ENCODE measurements at regions not wholly inside any gene's neighbourhood (a gene's known extent, or its start where the extent isn't known, plus 50 kb on each side); places are given as distances from the start of the nearest gene placed in this dataset.
"Not testable (repeated sequence)": the region's sequence is repeated elsewhere in the genome, so short reads cannot be mapped to it uniquely, and the experiment has no call there.

- DNase-seq (ENCODE audit: low spot score); H3K27me3 Mint-ChIP-seq; H3K27ac Mint-ChIP-seq; H3K4me3 Mint-ChIP-seq; H3K4me1 Mint-ChIP-seq (ENCODE audit: low read depth in 2 of 2); H3K36me3 Mint-ChIP-seq; ATAC-seq: not testable (repeated sequence)
- peaks cover 26% of the 10 kb centered on the region for H3K9me3 Mint-ChIP-seq
Observed at GRCh38 chr9:115844433-115844832, 309.2 kb upstream of the PAPPA start.

GRCh38 chr9:115845648-115846312, 307.8 kb upstream of the PAPPA start:
- H3K27ac Mint-ChIP-seq: no peak overlapping the region
- H3K9me3 Mint-ChIP-seq: peaks cover 18% of the 10 kb centered on the region
- ATAC-seq (no peak), DNase-seq (ENCODE audit: low spot score) (no peak)
- no peaks in the 10 kb centered on the region for H3K27me3 Mint-ChIP-seq
- no peaks in the 10 kb centered on the region for H3K36me3 Mint-ChIP-seq
- no peak overlapping the region for H3K4me3 Mint-ChIP-seq
- no peaks in the 10 kb centered on the region for H3K4me1 Mint-ChIP-seq (ENCODE audit: low read depth in 2 of 2)

GRCh38 chr9:115847216-115847615, 306.4 kb upstream of the PAPPA start:
- ATAC-seq (no peak), DNase-seq (ENCODE audit: low spot score) (no peak)
- H3K27me3 Mint-ChIP-seq: no peaks in the 10 kb centered on the region
- H3K4me1 Mint-ChIP-seq (ENCODE audit: low read depth in 2 of 2): no peaks in the 10 kb centered on the region
- H3K36me3 Mint-ChIP-seq: no peaks in the 10 kb centered on the region
- H3K27ac Mint-ChIP-seq: no peak overlapping the region
- peaks cover 11% of the 10 kb centered on the region for H3K9me3 Mint-ChIP-seq
- H3K4me3 Mint-ChIP-seq: no peak overlapping the region

GRCh38 chr9:115849679-115850412, 303.7 kb upstream of the PAPPA start:
- DNase-seq (ENCODE audit: low spot score) (no peak), ATAC-seq (no peak)
- Mint-ChIP-seq H3K4me3 (no peak overlapping the region), H3K4me1 (ENCODE audit: low read depth in 2 of 2) (no peaks in the 10 kb centered on the region), H3K27me3 (no peaks in the 10 kb centered on the region), H3K36me3 (no peaks in the 10 kb centered on the region), H3K27ac (no peak overlapping the region), H3K9me3 (peaks cover 10% of the 10 kb centered on the region)

DNA sequence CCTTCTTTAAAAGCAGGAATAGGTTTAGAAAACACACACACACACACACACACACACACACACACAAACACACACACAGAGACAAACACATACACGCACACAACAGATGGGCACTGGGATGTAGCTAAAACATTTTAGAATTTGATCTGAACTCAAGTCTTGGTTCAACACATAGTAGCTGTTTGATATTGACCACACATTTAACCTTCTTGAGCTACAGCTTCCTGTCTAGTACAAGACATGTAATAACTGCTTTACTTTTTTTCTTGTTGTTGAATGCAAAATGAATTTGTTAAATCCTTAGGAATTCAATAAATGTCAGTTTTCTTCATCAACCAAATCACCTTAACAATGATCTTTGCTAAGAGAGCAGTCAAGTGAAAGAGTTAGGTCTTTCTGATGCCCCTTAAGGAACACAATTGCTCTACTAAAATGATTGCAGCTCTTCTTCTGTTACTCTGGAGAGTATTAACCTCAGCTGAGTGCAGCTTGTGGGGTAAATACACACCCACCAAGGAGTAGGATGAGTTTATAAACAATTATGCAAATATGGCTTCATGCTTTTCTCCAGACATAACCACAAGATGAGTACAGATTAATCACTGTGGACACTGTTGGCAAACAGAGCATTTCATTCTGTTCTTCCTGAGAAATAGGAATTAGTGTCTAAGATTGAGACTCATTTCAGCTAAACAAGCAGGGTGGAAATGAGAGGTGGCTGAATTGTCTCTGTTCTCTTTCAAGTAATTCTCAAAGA, 302.9 kb upstream of the PAPPA start:
- Mint-ChIP-seq H3K27ac (no peak overlapping the region), H3K9me3 (peaks cover 10% of the 10 kb centered on the region), H3K36me3 (no peaks in the 10 kb centered on the region), H3K27me3 (no peaks in the 10 kb centered on the region), H3K4me1 (ENCODE audit: low read depth in 2 of 2) (no peaks in the 10 kb centered on the region), H3K4me3 (no peak overlapping the region)
- no peak for DNase-seq (ENCODE audit: low spot score)
- ATAC-seq: no peak

GRCh38 chr9:115855458-115856133, 298.0 kb upstream of the PAPPA start:
- Mint-ChIP-seq H3K4me1 (ENCODE audit: low read depth in 2 of 2) (no peaks in the 10 kb centered on the region), H3K27me3 (no peaks in the 10 kb centered on the region), H3K4me3 (no peak overlapping the region), H3K9me3 (peaks cover 14% of the 10 kb centered on the region), H3K27ac (no peak overlapping the region), H3K36me3 (no peaks in the 10 kb centered on the region)
- DNase-seq (ENCODE audit: low spot score) (no peak), ATAC-seq (no peak)

DNA sequence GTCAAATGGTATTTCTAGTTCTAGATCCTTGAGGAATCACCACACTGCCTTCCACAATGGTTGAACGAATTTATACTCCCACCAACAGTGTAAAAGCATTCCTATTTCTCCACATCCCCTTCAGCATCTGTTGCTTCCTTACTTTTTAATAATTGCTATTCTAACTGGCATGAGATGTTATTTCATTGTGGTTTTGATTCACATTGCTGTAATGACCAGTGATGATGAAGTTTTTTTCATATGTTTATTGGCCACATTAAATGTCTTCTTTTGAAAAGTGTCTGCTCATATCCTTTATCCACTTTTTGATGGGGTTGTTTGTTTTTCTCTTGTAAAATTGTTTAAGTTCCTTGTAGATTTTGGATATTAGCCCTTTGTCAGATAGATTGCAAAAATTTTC, 295.2 kb upstream of the PAPPA start:
- not testable (repeated sequence) for H3K27ac Mint-ChIP-seq; H3K4me1 Mint-ChIP-seq (ENCODE audit: low read depth in 2 of 2); DNase-seq (ENCODE audit: low spot score); H3K27me3 Mint-ChIP-seq; ATAC-seq; H3K4me3 Mint-ChIP-seq; H3K36me3 Mint-ChIP-seq
- peaks cover 17% of the 10 kb centered on the region for H3K9me3 Mint-ChIP-seq

GRCh38 chr9:115862021-115862420, 291.6 kb upstream of the PAPPA start:
- no peak overlapping the region for H3K27ac Mint-ChIP-seq
- no peak overlapping the region for H3K4me3 Mint-ChIP-seq
- DNase-seq (ENCODE audit: low spot score): no peak
- H3K4me1 Mint-ChIP-seq (ENCODE audit: low read depth in 2 of 2): no peaks in the 10 kb centered on the region
- peaks cover 11% of the 10 kb centered on the region for H3K9me3 Mint-ChIP-seq
- H3K27me3 Mint-ChIP-seq: no peaks in the 10 kb centered on the region
- no peak for ATAC-seq
- no peaks in the 10 kb centered on the region for H3K36me3 Mint-ChIP-seq

DNA sequence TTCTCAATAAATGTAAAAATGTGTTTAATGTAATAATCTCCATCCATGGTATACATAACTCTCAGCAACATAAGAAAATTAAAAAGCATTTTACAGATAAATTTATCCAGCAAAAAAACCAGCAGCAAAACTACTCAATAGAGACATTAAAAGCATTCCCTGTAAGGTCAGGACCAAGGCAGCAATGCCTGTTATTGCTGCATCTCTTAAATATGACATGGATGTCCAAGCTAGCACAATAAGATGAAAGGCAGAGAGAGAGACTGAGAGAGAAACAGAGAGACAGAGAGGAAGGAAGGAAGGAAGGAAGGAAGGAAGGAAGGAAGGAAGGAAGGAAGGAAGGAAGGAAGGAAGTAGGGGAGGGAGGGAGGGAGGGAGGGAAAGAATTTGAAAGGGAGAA, 289.0 kb upstream of the PAPPA start:
- no peaks in the 10 kb centered on the region for H3K4me1 Mint-ChIP-seq (ENCODE audit: low read depth in 2 of 2)
- H3K9me3 Mint-ChIP-seq: peaks cover 11% of the 10 kb centered on the region
- H3K36me3 Mint-ChIP-seq: no peaks in the 10 kb centered on the region
- no peak overlapping the region for H3K27ac Mint-ChIP-seq
- no peak for ATAC-seq
- no peak for DNase-seq (ENCODE audit: low spot score)
- no peak overlapping the region for H3K4me3 Mint-ChIP-seq
- H3K27me3 Mint-ChIP-seq: no peaks in the 10 kb centered on the region

DNA sequence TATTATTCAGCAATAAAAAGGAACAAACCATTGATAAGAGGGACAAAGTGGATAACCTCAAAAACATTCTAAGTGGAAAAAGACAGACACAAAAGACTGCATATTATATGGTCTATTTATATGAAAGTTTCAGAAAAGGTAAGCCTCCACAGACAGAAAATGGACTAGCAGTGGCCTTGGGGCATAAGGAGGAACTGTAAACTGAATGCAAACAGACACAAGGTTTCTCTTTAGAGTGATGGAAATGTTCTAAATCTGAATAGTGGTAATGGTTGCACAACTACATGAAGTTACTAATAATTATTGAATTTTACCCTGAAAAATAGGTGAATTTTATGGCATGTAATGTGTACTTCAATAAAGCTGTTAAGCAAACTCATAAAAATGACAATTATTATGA, 286.3 kb upstream of the PAPPA start:
- Mint-ChIP-seq H3K36me3 (no peaks in the 10 kb centered on the region), H3K9me3 (peaks cover 6% of the 10 kb centered on the region), H3K4me3 (no peak overlapping the region), H3K27me3 (no peaks in the 10 kb centered on the region), H3K27ac (no peak overlapping the region), H3K4me1 (ENCODE audit: low read depth in 2 of 2) (no peaks in the 10 kb centered on the region)
- DNase-seq (ENCODE audit: low spot score) (no peak), ATAC-seq (no peak)

- DNase-seq (ENCODE audit: low spot score) (no peak), ATAC-seq (no peak)
- Mint-ChIP-seq H3K4me3 (no peak overlapping the region), H3K27ac (no peak overlapping the region), H3K36me3 (no peaks in the 10 kb centered on the region), H3K9me3 (peaks cover 22% of the 10 kb centered on the region), H3K4me1 (ENCODE audit: low read depth in 2 of 2) (no peaks in the 10 kb centered on the region), H3K27me3 (no peaks in the 10 kb centered on the region)
Observed at GRCh38 chr9:115877852-115878438, 275.6 kb upstream of the PAPPA start.

DNA sequence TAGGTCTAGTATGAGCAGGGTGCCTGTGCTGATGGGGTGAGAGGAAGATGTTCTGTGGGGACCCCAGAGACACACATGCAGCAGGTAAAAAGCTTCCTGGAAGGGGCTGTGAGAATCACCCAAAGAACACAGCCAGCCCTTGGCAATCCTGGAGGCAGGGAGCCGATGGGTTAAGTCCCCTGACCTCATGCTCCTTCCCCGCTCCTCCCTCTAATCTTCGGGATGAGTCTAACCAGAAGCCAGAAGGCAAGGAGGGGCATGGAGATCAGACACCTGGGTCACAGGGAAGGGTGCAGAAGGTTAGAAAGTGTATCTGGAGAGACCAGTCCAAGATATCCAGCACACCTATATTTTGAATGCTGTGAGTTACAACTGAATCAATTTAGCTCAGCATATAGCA, 274.1 kb upstream of the PAPPA start:
- Mint-ChIP-seq H3K4me3 (no peak overlapping the region), H3K4me1 (ENCODE audit: low read depth in 2 of 2) (no peaks in the 10 kb centered on the region)

GRCh38 chr9:115880221-115880885, 273.2 kb upstream of the PAPPA start:
- ATAC-seq (no peak), DNase-seq (ENCODE audit: low spot score) (no peak)
- Mint-ChIP-seq H3K9me3 (peaks cover 18% of the 10 kb centered on the region), H3K4me3 (no peak overlapping the region), H3K36me3 (no peaks in the 10 kb centered on the region), H3K4me1 (ENCODE audit: low read depth in 2 of 2) (no peaks in the 10 kb centered on the region), H3K27me3 (no peaks in the 10 kb centered on the region), H3K27ac (no peak overlapping the region)

More for the DNA sequence above, 274.1 kb upstream of the PAPPA start:
- Mint-ChIP-seq H3K27me3 (no peaks in the 10 kb centered on the region), H3K27ac (no peak overlapping the region), H3K36me3 (no peaks in the 10 kb centered on the region), H3K9me3 (peaks cover 21% of the 10 kb centered on the region)
- ATAC-seq: no peak
- no peak for DNase-seq (ENCODE audit: low spot score)

All from natural killer cell treated with Interleukin-12 subunit alpha and Interleukin-12 subunit beta and Interleukin-15 and Interleukin-18, amount 100 ng/mL, for 72 hours (primary cell).